Tibial nerve (tissue), 4 donors: ENCODE measurements at regions not wholly inside any gene's neighbourhood (a gene's known extent, or its start where the extent isn't known, plus 50 kb on each side); places are given as distances from the start of the nearest gene placed in this dataset.

Source experiments
- DNase-seq, 2 donors: peaks; one replicate each; pipeline ENCODE4 v3.0.0-alpha.2; 2019; ENCODE audit warnings: low spot score in 2 of 2
- H3K27ac ChIP-seq, 4 donors: fragments of 200-600 bp; sonication (generic) in 3 of 4; one replicate each; pipeline ENCODE4 v1.5.1; 2017 to 2019; ENCODE audit warnings: mild to moderate bottlenecking in 1 of 4
- H3K27me3 ChIP-seq, 2 donors: fragments of 200-600 bp; sonication (generic) in 1 of 2; one replicate each; pipeline versions ENCODE4 v1.5.1 to v1.6.0; 2017 to 2019
- H3K36me3 ChIP-seq, 3 donors: fragments of 200-600 bp; sonication (generic); one replicate each; pipeline ENCODE4 v1.5.1; 2018 to 2019
- H3K4me1 ChIP-seq, 4 donors: fragments of 200-600 bp; sonication (generic) in 3 of 4; one replicate each; pipeline ENCODE4 v1.5.1; 2017 to 2019
- H3K4me3 ChIP-seq, 4 donors: fragments of 200-600 bp; sonication (generic) in 3 of 4; one replicate each; pipeline ENCODE4 v1.5.1; 2017 to 2019; ENCODE audit warnings: mild to moderate bottlenecking in 1 of 4, moderate library complexity in 1 of 4
- H3K9me3 ChIP-seq, 4 donors: fragments of 200-600 bp; sonication (generic) in 3 of 4; one replicate each; pipeline ENCODE4 v1.5.1; 2017 to 2019
- CTCF ChIP-seq, 5 experiments: fragments of 200-600 bp in 3 of 5; fragments of 450-650 bp in 2 of 5; sonication (generic) in 3 of 5; IDR thresholded peaks; one replicate each; pipeline ENCODE4 v1.5.1; 2016 to 2019; ENCODE audit warnings: antibody characterized with exemption in 5 of 5, mild to moderate bottlenecking in 3 of 5, moderate library complexity in 2 of 5
- EP300 ChIP-seq, 2 donors: sonication (generic); formaldehyde crosslinking; IDR thresholded peaks; one replicate each; pipeline ENCODE4 v1.6.1; 2017; ENCODE audit warnings: antibody characterized with exemption in 2 of 2, mild to moderate bottlenecking in 1 of 2
- POLR2A ChIP-seq, 2 donors: fragments of 450-650 bp; IDR thresholded peaks; one replicate each; pipeline ENCODE4 v1.6.1; 2017; ENCODE audit warnings: antibody characterized with exemption in 2 of 2, mild to moderate bottlenecking in 2 of 2, moderate library complexity in 2 of 2
- WGBS, 2 donors: methylation state at CpG; one replicate each; pipeline ENCODE4 v1.1.5; 2018; 5-methylcytosine and 5-hydroxymethylcytosine counted together

GRCh38 chr4:154036856-154037255 lies 248.0 kb upstream of the SFRP2 start:
- TF ChIP-seq EP300 (IDR thresholded peaks at IDR 0.05): no peak
- TF ChIP-seq POLR2A (IDR thresholded peaks at IDR 0.05): no peak
- TF ChIP-seq CTCF (IDR thresholded peaks at IDR 0.05): no peak
- Histone ChIP-seq H3K4me3 (no peak overlapping the region), H3K36me3 (no peaks in the 10 kb centered on the region), H3K27me3 (no peaks in the 10 kb centered on the region), H3K9me3 (peaks cover 0 to 7% (median 0%) of the 10 kb centered on the region in 4 donors), H3K4me1 (no peaks in the 10 kb centered on the region), H3K27ac (no peak overlapping the region)
- no peak for DNase-seq
- WGBS, 2 donors: 72 to 84% methylated on average over 3 of the region's 3 CpGs

GRCh38 chr4:154035341-154035740 lies 246.5 kb upstream of the SFRP2 start:
- H3K4me1 ChIP-seq: no peaks in the 10 kb centered on the region
- no peak overlapping the region for H3K4me3 ChIP-seq
- no peaks in the 10 kb centered on the region for H3K36me3 ChIP-seq
- DNase-seq: no peak
- 63 to 74% methylated on average over 1 of the region's 1 CpG for WGBS, 2 donors
- no peak for TF ChIP-seq POLR2A (IDR thresholded peaks at IDR 0.05)
- TF ChIP-seq CTCF (IDR thresholded peaks at IDR 0.05): no peak
- no peak for TF ChIP-seq EP300 (IDR thresholded peaks at IDR 0.05)
- peaks cover 0 to 7% (median 0%) of the 10 kb centered on the region in 4 donors for H3K9me3 ChIP-seq
- H3K27ac ChIP-seq: no peak overlapping the region
- no peaks in the 10 kb centered on the region for H3K27me3 ChIP-seq

- Histone ChIP-seq H3K4me1 (no peaks in the 10 kb centered on the region), H3K9me3 (peaks cover 0 to 7% (median 0%) of the 10 kb centered on the region in 4 donors), H3K27me3 (no peaks in the 10 kb centered on the region), H3K4me3 (no peak overlapping the region), H3K36me3 (no peaks in the 10 kb centered on the region), H3K27ac (no peak overlapping the region)
- no peak for DNase-seq
- no peak for TF ChIP-seq POLR2A (IDR thresholded peaks at IDR 0.05)
- no peak for TF ChIP-seq CTCF (IDR thresholded peaks at IDR 0.05)
- TF ChIP-seq EP300 (IDR thresholded peaks at IDR 0.05): no peak
- 52 to 68% methylated on average over 3 of the region's 3 CpGs for WGBS, 2 donors
Observed at GRCh38 chr4:154033921-154034320, 245.0 kb upstream of the SFRP2 start.

- H3K9me3 ChIP-seq: peaks cover 0 to 7% (median 0%) of the 10 kb centered on the region in 4 donors
- no peak overlapping the region for H3K27ac ChIP-seq
- H3K4me1 ChIP-seq: no peaks in the 10 kb centered on the region
- no peaks in the 10 kb centered on the region for H3K27me3 ChIP-seq
- H3K4me3 ChIP-seq: no peak overlapping the region
- DNase-seq: no peak
- TF ChIP-seq CTCF (IDR thresholded peaks at IDR 0.05) (no peak), EP300 (IDR thresholded peaks at IDR 0.05) (no peak), POLR2A (IDR thresholded peaks at IDR 0.05) (no peak)
- WGBS, 2 donors: 92 to 95% methylated on average over 3 of the region's 3 CpGs
- no peaks in the 10 kb centered on the region for H3K36me3 ChIP-seq
Observed at GRCh38 chr4:154032914-154033313, 244.0 kb upstream of the SFRP2 start.

- H3K36me3 ChIP-seq: no peaks in the 10 kb centered on the region
- 42 to 55% methylated on average over 2 of the region's 2 CpGs for WGBS, 2 donors
Observed at GRCh38 chr4:154030746-154031145, 241.9 kb upstream of the SFRP2 start.

More at GRCh38 chr4:154030746-154031145, 241.9 kb upstream of the SFRP2 start:
- no peak for DNase-seq
- Histone ChIP-seq H3K4me3 (no peak overlapping the region), H3K27ac (no peak overlapping the region), H3K4me1 (no peaks in the 10 kb centered on the region), H3K9me3 (peaks cover 0 to 7% (median 0%) of the 10 kb centered on the region in 4 donors), H3K27me3 (no peaks in the 10 kb centered on the region)
- TF ChIP-seq CTCF (IDR thresholded peaks at IDR 0.05): no peak
- TF ChIP-seq POLR2A (IDR thresholded peaks at IDR 0.05): no peak
